DOHH2 (cell line): ENCODE measurements at regions not wholly inside any gene's neighbourhood (a gene's known extent, or its start where the extent isn't known, plus 50 kb on each side); places are given as distances from the start of the nearest gene placed in this dataset.

Experiments used
- CTCF ChIP-seq: fragments of 200-600 bp; sonication (generic); IDR thresholded peaks from one replicate; pipeline ENCODE4 v1.5.1; 2014; ENCODE audit warnings: antibody characterized with exemption, mild to moderate bottlenecking, low read depth, low read length; ENCODE audit not compliant: poor library complexity, severe bottlenecking
- EZH2phosphoT487 ChIP-seq: fragments of 200-600 bp; sonication (generic); IDR thresholded peaks from 2 replicates; pipeline ENCODE4 v1.6.1; 2017; ENCODE audit warnings: borderline replicate concordance, mild to moderate bottlenecking, antibody characterized with exemption, low read length, moderate library complexity, mixed read lengths

GRCh38 chr9:710951-711745, 130.3 kb upstream of the DMRT1 start:
- no peak for TF ChIP-seq CTCF
- no peak for TF ChIP-seq EZH2phosphoT487
